ENCODE measurements at regions not wholly inside any gene's neighbourhood (a gene's known extent, or its start where the extent isn't known, plus 50 kb on each side); places are given as distances from the start of the nearest gene placed in this dataset.

DNA sequence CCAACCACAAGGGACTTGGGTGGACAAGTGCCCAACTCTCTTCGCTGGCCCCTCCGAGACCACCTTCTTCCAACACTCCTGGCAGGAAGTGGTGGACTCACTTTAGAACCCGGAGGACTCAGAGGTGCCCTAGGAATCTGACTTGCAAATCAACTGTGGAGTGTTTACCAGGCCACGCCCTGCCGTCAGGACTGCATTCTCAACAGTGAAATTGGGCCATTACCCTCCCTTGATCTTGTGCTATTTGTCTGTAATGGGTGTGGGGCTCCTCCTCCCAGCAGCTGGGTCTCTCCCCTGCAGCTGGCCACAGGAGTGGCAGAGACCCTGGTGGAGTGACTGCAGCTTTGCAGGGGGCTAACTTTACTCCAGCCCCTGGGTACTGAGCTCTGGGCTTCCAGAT, 212.2 kb upstream of the RPL38 start:
- Histone ChIP-seq H3K4me3 (no peak overlapping the region), H3K4me1 (no peaks in the 10 kb centered on the region), H3K36me3 (no peaks in the 10 kb centered on the region), H3K27me3 (peaks cover 0 to 36% of the 10 kb centered on the region in 2 donors), H3K27ac (no peak overlapping the region), H3K9me3 (no peaks in the 10 kb centered on the region)
- no peak for DNase-seq (ENCODE audit: low spot score in 2 of 2)
- intact Hi-C loops (cut with DNase I; ENCODE audit: low total_unique reads): no loop called here
- TF ChIP-seq POLR2AphosphoS5 (IDR thresholded peaks at IDR 0.05) (no peak), POLR2A (IDR thresholded peaks at IDR 0.05) (no peak)
- TF ChIP-seq, protein P1, sequence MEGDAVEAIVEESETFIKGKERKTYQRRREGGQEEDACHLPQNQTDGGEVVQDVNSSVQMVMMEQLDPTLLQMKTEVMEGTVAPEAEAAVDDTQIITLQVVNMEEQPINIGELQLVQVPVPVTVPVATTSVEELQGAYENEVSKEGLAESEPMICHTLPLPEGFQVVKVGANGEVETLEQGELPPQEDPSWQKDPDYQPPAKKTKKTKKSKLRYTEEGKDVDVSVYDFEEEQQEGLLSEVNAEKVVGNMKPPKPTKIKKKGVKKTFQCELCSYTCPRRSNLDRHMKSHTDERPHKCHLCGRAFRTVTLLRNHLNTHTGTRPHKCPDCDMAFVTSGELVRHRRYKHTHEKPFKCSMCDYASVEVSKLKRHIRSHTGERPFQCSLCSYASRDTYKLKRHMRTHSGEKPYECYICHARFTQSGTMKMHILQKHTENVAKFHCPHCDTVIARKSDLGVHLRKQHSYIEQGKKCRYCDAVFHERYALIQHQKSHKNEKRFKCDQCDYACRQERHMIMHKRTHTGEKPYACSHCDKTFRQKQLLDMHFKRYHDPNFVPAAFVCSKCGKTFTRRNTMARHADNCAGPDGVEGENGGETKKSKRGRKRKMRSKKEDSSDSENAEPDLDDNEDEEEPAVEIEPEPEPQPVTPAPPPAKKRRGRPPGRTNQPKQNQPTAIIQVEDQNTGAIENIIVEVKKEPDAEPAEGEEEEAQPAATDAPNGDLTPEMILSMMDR (IDR thresholded peaks at IDR 0.05): no peak

DNA sequence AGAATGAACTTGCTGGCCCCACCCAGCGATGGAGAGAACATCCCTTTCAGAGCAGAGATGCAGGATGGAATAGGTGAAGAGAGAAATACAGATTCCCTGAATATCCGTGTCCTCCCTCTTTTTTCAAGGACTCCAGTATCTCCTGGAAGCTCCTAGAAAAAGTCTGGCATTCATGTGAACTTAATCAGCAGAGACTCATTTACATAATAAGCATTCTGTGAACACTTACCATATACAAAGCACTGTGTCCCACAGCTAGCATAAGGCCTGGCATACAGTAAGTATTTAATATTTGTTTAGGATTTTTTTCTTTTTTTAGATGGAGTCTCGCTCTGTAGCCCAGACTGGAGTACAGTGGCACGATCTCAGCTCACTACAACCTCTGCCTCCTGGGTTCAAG, 208.5 kb upstream of the RPL38 start:
- Histone ChIP-seq H3K4me3 (no peak overlapping the region), H3K9me3 (no peaks in the 10 kb centered on the region), H3K36me3 (no peaks in the 10 kb centered on the region), H3K4me1 (no peaks in the 10 kb centered on the region), H3K27ac (no peak overlapping the region), H3K27me3 (peaks cover 0 to 29% of the 10 kb centered on the region in 2 donors)
- DNase-seq (ENCODE audit: low spot score in 2 of 2): no peak
- intact Hi-C loops (cut with DNase I; ENCODE audit: low total_unique reads): no loop called here
- TF ChIP-seq POLR2AphosphoS5 (IDR thresholded peaks at IDR 0.05) (no peak), POLR2A (IDR thresholded peaks at IDR 0.05) (no peak)
- TF ChIP-seq, protein P1 (IDR thresholded peaks at IDR 0.05): no peak

DNA sequence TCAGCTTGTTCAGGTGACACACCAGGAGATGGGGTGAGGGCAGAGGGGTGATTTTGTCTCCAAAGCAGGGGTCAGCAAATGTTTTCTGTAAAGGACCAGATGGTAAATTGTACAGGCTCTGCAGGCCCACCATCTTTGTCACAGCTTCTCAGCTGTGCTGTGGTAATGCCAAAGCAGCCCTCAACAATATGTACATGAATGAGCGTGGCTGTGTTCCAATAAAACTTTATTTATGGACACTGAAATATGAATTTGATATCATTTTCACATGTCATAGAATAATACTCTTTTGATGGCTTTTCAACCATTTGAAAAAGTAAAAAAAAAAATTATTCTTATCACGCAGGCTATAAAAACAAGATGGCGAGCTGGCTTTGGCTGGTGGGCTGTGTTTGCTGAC, 206.4 kb upstream of the RPL38 start:
- DNase-seq (ENCODE audit: low spot score in 2 of 2): no peak
- no peaks in the 10 kb centered on the region for H3K9me3 ChIP-seq
- H3K4me3 ChIP-seq: no peak overlapping the region
- TF ChIP-seq, protein P1 (IDR thresholded peaks at IDR 0.05): no peak
- TF ChIP-seq POLR2AphosphoS5 (IDR thresholded peaks at IDR 0.05) (no peak), POLR2A (IDR thresholded peaks at IDR 0.05) (no peak)
- H3K4me1 ChIP-seq: no peaks in the 10 kb centered on the region
- H3K27me3 ChIP-seq: peaks cover 0 to 9% of the 10 kb centered on the region in 2 donors
- intact Hi-C loops (cut with DNase I; ENCODE audit: low total_unique reads): no loop called here
- no peak overlapping the region for H3K27ac ChIP-seq
- H3K36me3 ChIP-seq: no peaks in the 10 kb centered on the region

DNA sequence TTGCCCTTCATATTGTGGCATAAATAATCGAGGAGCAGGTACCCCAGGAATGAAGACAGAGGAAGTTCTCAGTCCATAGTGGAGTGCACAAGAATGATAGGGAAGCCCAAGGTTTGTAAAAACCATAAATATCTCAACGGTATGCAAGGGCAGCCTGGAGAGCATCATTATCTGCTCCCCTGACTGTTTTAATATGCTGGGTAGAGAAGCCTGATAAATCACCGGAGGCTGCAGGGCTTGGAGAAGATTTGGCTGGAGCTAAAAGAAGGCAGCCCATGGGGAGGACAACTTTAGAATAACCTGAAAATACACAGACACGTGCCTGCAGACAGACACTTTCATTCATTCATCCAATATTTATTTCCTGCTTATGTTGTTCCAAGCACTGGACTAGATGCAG, 205.2 kb upstream of the RPL38 start:
- H3K9me3 ChIP-seq: no peaks in the 10 kb centered on the region
- TF ChIP-seq, protein P1 (IDR thresholded peaks at IDR 0.05): no peak
- no peak for TF ChIP-seq POLR2AphosphoS5 (IDR thresholded peaks at IDR 0.05)
- no peak for TF ChIP-seq POLR2A (IDR thresholded peaks at IDR 0.05)
- H3K27ac ChIP-seq: no peak overlapping the region
- DNase-seq (ENCODE audit: low spot score in 2 of 2): no peak
- intact Hi-C loops (cut with DNase I; ENCODE audit: low total_unique reads): no loop called here
- no peaks in the 10 kb centered on the region for H3K36me3 ChIP-seq
- H3K4me3 ChIP-seq: no peak overlapping the region
- H3K27me3 ChIP-seq: peaks cover 0 to 11% of the 10 kb centered on the region in 2 donors
- no peaks in the 10 kb centered on the region for H3K4me1 ChIP-seq

DNA sequence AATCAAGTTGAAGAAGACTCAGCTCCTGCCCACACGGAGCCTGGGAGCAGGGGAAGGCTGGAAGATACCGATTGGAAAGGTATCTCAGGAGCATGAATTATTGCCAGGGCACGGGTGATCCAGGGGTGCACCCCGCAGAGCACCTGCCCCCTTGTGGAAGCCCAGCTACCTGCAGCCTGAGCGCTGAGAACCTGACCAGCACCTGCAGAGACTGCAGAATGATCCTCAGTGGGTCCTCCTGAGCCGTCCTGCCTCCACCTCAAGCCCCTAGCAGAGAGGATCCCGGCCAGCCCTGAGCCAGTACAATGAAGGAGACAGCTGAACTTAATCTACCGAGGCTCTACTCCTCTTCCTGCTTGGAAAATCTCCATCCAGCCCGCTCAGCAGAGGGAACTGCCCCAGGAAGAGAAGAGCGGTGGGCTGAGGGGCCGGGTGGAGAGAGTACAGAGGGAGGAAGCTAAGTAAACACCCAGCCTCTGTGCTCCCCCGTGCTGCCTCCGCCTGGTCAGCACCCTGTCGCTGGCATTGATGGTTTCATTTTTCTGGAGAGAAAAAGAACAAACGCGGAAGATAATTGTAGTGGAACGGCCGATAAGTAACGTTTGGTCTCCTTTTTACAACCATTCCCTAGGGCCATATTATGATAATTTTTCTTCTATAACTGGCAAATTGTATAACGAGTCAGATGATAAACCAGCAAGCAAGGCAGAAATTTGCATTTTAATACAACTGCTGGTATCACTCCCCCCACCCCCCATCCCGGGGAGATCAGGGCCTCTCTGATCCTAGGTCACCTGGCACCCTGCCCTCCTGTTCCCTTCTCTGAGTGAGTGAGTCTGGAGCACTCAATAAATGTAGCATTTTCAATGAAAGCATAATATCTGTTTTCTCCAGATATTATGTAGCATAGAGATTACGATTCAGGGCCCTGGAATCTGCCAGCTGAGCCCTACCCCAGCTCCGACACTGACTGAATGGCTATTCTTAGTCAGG, 204.5 kb upstream of the RPL38 start:
- H3K27me3 ChIP-seq: peaks cover 0 to 11% of the 10 kb centered on the region in 2 donors
- H3K4me1 ChIP-seq: no peaks in the 10 kb centered on the region
- H3K27ac ChIP-seq: no peak overlapping the region
- peak; percentile 20 to 57 for DNase-seq (ENCODE audit: low spot score in 2 of 2)
- no peaks in the 10 kb centered on the region for H3K36me3 ChIP-seq
- TF ChIP-seq POLR2A (IDR thresholded peaks at IDR 0.05): no peak
- TF ChIP-seq, protein P1 (IDR thresholded peaks at IDR 0.05): peak in 2 of 3 donors; percentile 40 to 61
- peak overlapping the region in 1 of 3 donors; percentile 11 for H3K4me3 ChIP-seq
- H3K9me3 ChIP-seq: no peaks in the 10 kb centered on the region
- intact Hi-C loops (cut with DNase I; ENCODE audit: low total_unique reads): no loop called here

Data from breast epithelium (tissue), 4 donors.